Glutamatergic neuron (in vitro differentiated cells): ENCODE measurements at regions not wholly inside any gene's neighbourhood (a gene's known extent, or its start where the extent isn't known, plus 50 kb on each side); places are given as distances from the start of the nearest gene placed in this dataset.

ENCODE experiments used
- DNase-seq: peaks from one replicate; pipeline ENCODE4 v3.0.0; 2022
- H3K27ac Mint-ChIP-seq: one replicate; pipeline ENCODE4 v1.8.0; 2020; ENCODE audit warnings: mild to moderate bottlenecking, mixed read lengths, inconsistent platforms; ENCODE audit not compliant: unreplicated experiment
- H3K27me3 Mint-ChIP-seq: one replicate; pipeline ENCODE4 v1.8.0; 2020; ENCODE audit warnings: mild to moderate bottlenecking, moderate library complexity, mixed read lengths, inconsistent platforms; ENCODE audit not compliant: unreplicated experiment
- H3K36me3 Mint-ChIP-seq: one replicate; pipeline ENCODE4 v1.8.0; 2020; ENCODE audit warnings: mild to moderate bottlenecking, mixed read lengths, inconsistent platforms; ENCODE audit not compliant: unreplicated experiment
- H3K4me1 Mint-ChIP-seq: one replicate; pipeline ENCODE4 v1.8.0; 2020; ENCODE audit warnings: mild to moderate bottlenecking, low read depth, mixed read lengths, inconsistent platforms; ENCODE audit not compliant: unreplicated experiment
- H3K4me3 Mint-ChIP-seq: one replicate; pipeline ENCODE4 v1.8.0; 2020; ENCODE audit warnings: mild to moderate bottlenecking, mixed read lengths, inconsistent platforms; ENCODE audit not compliant: unreplicated experiment
- H3K9me3 Mint-ChIP-seq: one replicate; pipeline ENCODE4 v1.8.0; 2020; ENCODE audit warnings: mild to moderate bottlenecking, moderate library complexity, mixed read lengths, inconsistent platforms; ENCODE audit not compliant: unreplicated experiment
- CTCF ChIP-seq: fragments of 200-600 bp; sonication (generic); IDR thresholded peaks from one replicate; pipeline ENCODE4 v1.5.0; 2021; ENCODE audit not compliant: partially characterized antibody, unreplicated experiment

- no peak for DNase-seq
- TF ChIP-seq CTCF: peak; percentile 53
- no peak overlapping the region for H3K27ac Mint-ChIP-seq
- no peaks in the 10 kb centered on the region for H3K27me3 Mint-ChIP-seq
- H3K4me3 Mint-ChIP-seq: no peak overlapping the region
- no peaks in the 10 kb centered on the region for H3K9me3 Mint-ChIP-seq
- H3K36me3 Mint-ChIP-seq: no peaks in the 10 kb centered on the region
- no peaks in the 10 kb centered on the region for H3K4me1 Mint-ChIP-seq
These were observed 1304.3 kb upstream of the DDX18 start for GRCh38 chr2:116510117-116510671.

- no peak overlapping the region for H3K27ac Mint-ChIP-seq
- DNase-seq: no peak
- H3K4me3 Mint-ChIP-seq: no peak overlapping the region
- H3K4me1 Mint-ChIP-seq: no peaks in the 10 kb centered on the region
- no peak for TF ChIP-seq CTCF
- H3K36me3 Mint-ChIP-seq: no peaks in the 10 kb centered on the region
- H3K27me3 Mint-ChIP-seq: no peaks in the 10 kb centered on the region
- H3K9me3 Mint-ChIP-seq: no peaks in the 10 kb centered on the region
These were observed 1303.1 kb upstream of the DDX18 start for GRCh38 chr2:116511426-116511825.

GRCh38 chr2:116513991-116514390 lies 1300.5 kb upstream of the DDX18 start:
- Mint-ChIP-seq H3K36me3 (no peaks in the 10 kb centered on the region), H3K27ac (no peak overlapping the region), H3K4me1 (no peaks in the 10 kb centered on the region), H3K27me3 (no peaks in the 10 kb centered on the region), H3K9me3 (no peaks in the 10 kb centered on the region), H3K4me3 (no peak overlapping the region)
- TF ChIP-seq CTCF: no peak
- no peak for DNase-seq

GRCh38 chr2:116517936-116518335 lies 1296.6 kb upstream of the DDX18 start:
- Mint-ChIP-seq H3K9me3 (no peaks in the 10 kb centered on the region), H3K4me3 (no peak overlapping the region), H3K4me1 (no peaks in the 10 kb centered on the region), H3K27ac (no peak overlapping the region), H3K36me3 (no peaks in the 10 kb centered on the region), H3K27me3 (no peaks in the 10 kb centered on the region)
- no peak for TF ChIP-seq CTCF
- no peak for DNase-seq

- no peaks in the 10 kb centered on the region for H3K4me1 Mint-ChIP-seq
- H3K27me3 Mint-ChIP-seq: no peaks in the 10 kb centered on the region
- no peak overlapping the region for H3K27ac Mint-ChIP-seq
- no peak overlapping the region for H3K4me3 Mint-ChIP-seq
- no peaks in the 10 kb centered on the region for H3K9me3 Mint-ChIP-seq
- peaks cover 1% of the 10 kb centered on the region for H3K36me3 Mint-ChIP-seq
- DNase-seq: no peak
- TF ChIP-seq CTCF: no peak
These were observed 1276.7 kb upstream of the DDX18 start for GRCh38 chr2:116537811-116538210.
